Astrocyte (in vitro differentiated cells and primary cell): ENCODE measurements at regions not wholly inside any gene's neighbourhood (a gene's known extent, or its start where the extent isn't known, plus 50 kb on each side); places are given as distances from the start of the nearest gene placed in this dataset.

Source experiments
- DNase-seq: peaks from one replicate; pipeline ENCODE4 v3.0.0-alpha.2; 2010; ENCODE audit warnings: low read depth
- FAIRE-seq: peaks from 2 replicates; lab custom pipeline; 2011; peaks lifted over from hg19 to GRCh38; lab: Jason Lieb, UNC
- H2AFZ ChIP-seq: 2 replicates; pipeline ENCODE4 v1.6.0; 2012; ENCODE audit warnings: low read depth, low read length, inconsistent platforms
- H3K27ac ChIP-seq: 2 replicates; pipeline ENCODE4 v1.5.1; 2011; ENCODE audit warnings: low read depth, low read length, inconsistent platforms
- H3K27me3 ChIP-seq: 2 replicates; pipeline ENCODE4 v1.6.0; 2011; ENCODE audit warnings: low read length, inconsistent platforms; ENCODE audit not compliant: insufficient read depth
- H3K36me3 ChIP-seq: 2 replicates; pipeline ENCODE4 v1.5.1; 2011; ENCODE audit warnings: low read length, inconsistent platforms; ENCODE audit not compliant: insufficient read depth
- H3K4me1 ChIP-seq: 2 replicates; pipeline ENCODE4 v1.5.1; 2011; ENCODE audit warnings: low read length, inconsistent platforms; ENCODE audit not compliant: insufficient read depth
- H3K4me2 ChIP-seq: 2 replicates; pipeline ENCODE4 v1.6.0; 2012; ENCODE audit warnings: low read length, inconsistent platforms
- H3K4me3 ChIP-seq: 2 replicates; pipeline ENCODE4 v1.5.1; 2011; ENCODE audit warnings: low read depth, mild to moderate bottlenecking, low read length, inconsistent platforms; ENCODE audit not compliant: insufficient read depth
- H3K79me2 ChIP-seq: 2 replicates; pipeline ENCODE4 v1.6.0; 2012; ENCODE audit warnings: mild to moderate bottlenecking, low read length, inconsistent platforms; ENCODE audit not compliant: insufficient read depth
- H3K9ac ChIP-seq: 2 replicates; pipeline ENCODE4 v1.6.0; 2012; ENCODE audit warnings: mild to moderate bottlenecking, low read length, inconsistent platforms
- H3K9me3 ChIP-seq: 2 replicates; pipeline ENCODE4 v1.5.1; 2012; ENCODE audit warnings: low read depth, mild to moderate bottlenecking, low read length, inconsistent platforms; ENCODE audit not compliant: insufficient read depth
- H4K20me1 ChIP-seq: 2 replicates; pipeline ENCODE4 v1.6.0; 2012; ENCODE audit warnings: low read length, inconsistent platforms; ENCODE audit not compliant: insufficient read depth
- H3K27ac Mint-ChIP-seq: one replicate; pipeline ENCODE4 v1.8.0; 2021; ENCODE audit warnings: mild to moderate bottlenecking, mixed read lengths; ENCODE audit not compliant: unreplicated experiment
- H3K27me3 Mint-ChIP-seq: one replicate; pipeline ENCODE4 v1.8.0; 2021; ENCODE audit warnings: low read depth, mixed read lengths; ENCODE audit not compliant: unreplicated experiment
- H3K36me3 Mint-ChIP-seq: one replicate; pipeline ENCODE4 v1.8.0; 2021; ENCODE audit warnings: low read depth, mixed read lengths; ENCODE audit not compliant: unreplicated experiment
- H3K4me1 Mint-ChIP-seq: one replicate; pipeline ENCODE4 v1.8.0; 2021; ENCODE audit warnings: low read depth, mixed read lengths; ENCODE audit not compliant: unreplicated experiment
- H3K4me3 Mint-ChIP-seq: one replicate; pipeline ENCODE4 v1.8.0; 2021; ENCODE audit warnings: mild to moderate bottlenecking, moderate library complexity, mixed read lengths; ENCODE audit not compliant: unreplicated experiment
- H3K9me3 Mint-ChIP-seq: one replicate; pipeline ENCODE4 v1.8.0; 2021; ENCODE audit warnings: mild to moderate bottlenecking, mixed read lengths; ENCODE audit not compliant: unreplicated experiment
- EZH2 ChIP-seq: IDR thresholded peaks from 2 replicates; pipeline ENCODE4 v1.6.1; 2012; ENCODE audit warnings: mild to moderate bottlenecking, low read length, inconsistent platforms; ENCODE audit not compliant: insufficient read depth
- TF ChIP-seq, protein P1 (sequence below): IDR thresholded peaks from 2 replicates; pipeline ENCODE4 v1.5.1; 2011; ENCODE audit warnings: low read depth, mild to moderate bottlenecking, inconsistent platforms, low read length, moderate library complexity; ENCODE audit not compliant: insufficient read depth

DNA sequence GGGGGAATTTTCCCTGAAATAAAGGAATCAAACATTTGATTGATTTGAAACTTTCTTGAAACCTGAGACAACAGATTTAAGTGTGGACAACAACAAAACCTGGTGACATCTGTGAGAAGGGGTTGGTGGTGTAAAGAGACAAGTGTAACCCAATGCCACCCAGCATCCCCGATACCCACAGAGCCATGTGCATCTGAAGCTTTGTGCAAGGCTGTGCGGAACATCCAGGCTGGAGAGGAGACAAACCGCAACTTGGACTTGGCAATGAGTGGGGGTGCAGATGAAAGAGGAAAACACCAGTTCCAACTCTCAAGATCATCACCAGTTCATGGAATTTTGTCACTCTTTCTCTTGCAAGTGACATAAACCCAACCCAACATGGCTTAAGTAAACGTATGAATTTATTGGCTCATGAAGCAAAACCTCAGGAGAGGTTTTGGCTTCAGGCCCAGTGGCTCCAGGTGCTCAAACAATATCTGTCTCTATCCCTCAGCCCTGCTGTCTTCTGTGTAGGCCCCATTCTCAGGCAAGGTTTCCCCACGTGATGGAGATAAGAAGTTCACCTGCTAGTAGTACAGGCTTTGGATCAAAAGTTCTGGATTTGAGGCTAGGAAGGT is 55.2 kb upstream of the NTF3 start:
- Histone ChIP-seq H2AFZ (no peak overlapping the region), H3K4me3 (no peak overlapping the region), H3K9me3 (peaks cover 3% of the 10 kb centered on the region), H3K4me2 (no peak overlapping the region), H4K20me1 (no peaks in the 10 kb centered on the region), H3K27ac (no peak overlapping the region), H3K4me1 (no peaks in the 10 kb centered on the region), H3K27me3 (no peaks in the 10 kb centered on the region), H3K36me3 (no peaks in the 10 kb centered on the region), H3K79me2 (no peaks in the 10 kb centered on the region), H3K9ac (no peak overlapping the region)
- FAIRE-seq (no peak), DNase-seq (no peak)
- Mint-ChIP-seq H3K4me3 (no peak overlapping the region), H3K4me1 (peaks cover 13% of the 10 kb centered on the region), H3K9me3 (peaks cover 8% of the 10 kb centered on the region), H3K36me3 (no peaks in the 10 kb centered on the region), H3K27ac (no peak overlapping the region), H3K27me3 (no peaks in the 10 kb centered on the region)
- TF ChIP-seq, protein P1, sequence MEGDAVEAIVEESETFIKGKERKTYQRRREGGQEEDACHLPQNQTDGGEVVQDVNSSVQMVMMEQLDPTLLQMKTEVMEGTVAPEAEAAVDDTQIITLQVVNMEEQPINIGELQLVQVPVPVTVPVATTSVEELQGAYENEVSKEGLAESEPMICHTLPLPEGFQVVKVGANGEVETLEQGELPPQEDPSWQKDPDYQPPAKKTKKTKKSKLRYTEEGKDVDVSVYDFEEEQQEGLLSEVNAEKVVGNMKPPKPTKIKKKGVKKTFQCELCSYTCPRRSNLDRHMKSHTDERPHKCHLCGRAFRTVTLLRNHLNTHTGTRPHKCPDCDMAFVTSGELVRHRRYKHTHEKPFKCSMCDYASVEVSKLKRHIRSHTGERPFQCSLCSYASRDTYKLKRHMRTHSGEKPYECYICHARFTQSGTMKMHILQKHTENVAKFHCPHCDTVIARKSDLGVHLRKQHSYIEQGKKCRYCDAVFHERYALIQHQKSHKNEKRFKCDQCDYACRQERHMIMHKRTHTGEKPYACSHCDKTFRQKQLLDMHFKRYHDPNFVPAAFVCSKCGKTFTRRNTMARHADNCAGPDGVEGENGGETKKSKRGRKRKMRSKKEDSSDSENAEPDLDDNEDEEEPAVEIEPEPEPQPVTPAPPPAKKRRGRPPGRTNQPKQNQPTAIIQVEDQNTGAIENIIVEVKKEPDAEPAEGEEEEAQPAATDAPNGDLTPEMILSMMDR, result no peak
- TF ChIP-seq EZH2, result no peak

GRCh38 chr12:5377997-5378592 is 53.8 kb upstream of the NTF3 start:
- Histone ChIP-seq H3K9ac (no peak overlapping the region), H3K27me3 (no peaks in the 10 kb centered on the region), H4K20me1 (no peaks in the 10 kb centered on the region), H2AFZ (no peak overlapping the region), H3K4me2 (no peak overlapping the region), H3K4me3 (no peak overlapping the region), H3K4me1 (no peaks in the 10 kb centered on the region), H3K27ac (no peak overlapping the region), H3K9me3 (peaks cover 3% of the 10 kb centered on the region), H3K36me3 (no peaks in the 10 kb centered on the region), H3K79me2 (no peaks in the 10 kb centered on the region)
- DNase-seq (no peak), FAIRE-seq (no peak)
- H3K4me3 Mint-ChIP-seq, result no peak overlapping the region
- no peaks in the 10 kb centered on the region for H3K36me3 Mint-ChIP-seq
- peaks cover 8% of the 10 kb centered on the region for H3K9me3 Mint-ChIP-seq
- H3K27ac Mint-ChIP-seq, result no peak overlapping the region
- no peak for TF ChIP-seq EZH2
- TF ChIP-seq, protein P1, result no peak
- peaks cover 13% of the 10 kb centered on the region for H3K4me1 Mint-ChIP-seq
- peaks cover 5% of the 10 kb centered on the region for H3K27me3 Mint-ChIP-seq
